GM19240 (cell line): ENCODE measurements at regions not wholly inside any gene's neighbourhood (a gene's known extent, or its start where the extent isn't known, plus 50 kb on each side); places are given as distances from the start of the nearest gene placed in this dataset.

Experiments
- DNase-seq: peaks from one replicate; pipeline ENCODE4 v3.0.0; 2011; ENCODE audit warnings: low spot score; ENCODE audit not compliant: insufficient read length

- DNase-seq: no peak
Observed at GRCh38 chr2:176642074-176642473, 372.8 kb downstream of the MTX2 start.

- DNase-seq: no peak
Observed at GRCh38 chr2:176643646-176644045, 374.4 kb downstream of the MTX2 start.

GRCh38 chr2:176645494-176645893, 376.3 kb downstream of the MTX2 start:
- no peak for DNase-seq

- no peak for DNase-seq
Observed at GRCh38 chr2:176646033-176646615, 376.9 kb downstream of the MTX2 start.

GRCh38 chr2:176647325-176648165, 378.3 kb downstream of the MTX2 start:
- DNase-seq: no peak

- DNase-seq: no peak
Observed at GRCh38 chr2:176648700-176649297, 379.6 kb downstream of the MTX2 start.

GRCh38 chr2:176650104-176650837, 381.0 kb downstream of the MTX2 start:
- DNase-seq: no peak

GRCh38 chr2:176650838-176651555, 381.8 kb downstream of the MTX2 start:
- no peak for DNase-seq

GRCh38 chr2:176652300-176653182, 383.3 kb downstream of the MTX2 start:
- no peak for DNase-seq

DNA sequence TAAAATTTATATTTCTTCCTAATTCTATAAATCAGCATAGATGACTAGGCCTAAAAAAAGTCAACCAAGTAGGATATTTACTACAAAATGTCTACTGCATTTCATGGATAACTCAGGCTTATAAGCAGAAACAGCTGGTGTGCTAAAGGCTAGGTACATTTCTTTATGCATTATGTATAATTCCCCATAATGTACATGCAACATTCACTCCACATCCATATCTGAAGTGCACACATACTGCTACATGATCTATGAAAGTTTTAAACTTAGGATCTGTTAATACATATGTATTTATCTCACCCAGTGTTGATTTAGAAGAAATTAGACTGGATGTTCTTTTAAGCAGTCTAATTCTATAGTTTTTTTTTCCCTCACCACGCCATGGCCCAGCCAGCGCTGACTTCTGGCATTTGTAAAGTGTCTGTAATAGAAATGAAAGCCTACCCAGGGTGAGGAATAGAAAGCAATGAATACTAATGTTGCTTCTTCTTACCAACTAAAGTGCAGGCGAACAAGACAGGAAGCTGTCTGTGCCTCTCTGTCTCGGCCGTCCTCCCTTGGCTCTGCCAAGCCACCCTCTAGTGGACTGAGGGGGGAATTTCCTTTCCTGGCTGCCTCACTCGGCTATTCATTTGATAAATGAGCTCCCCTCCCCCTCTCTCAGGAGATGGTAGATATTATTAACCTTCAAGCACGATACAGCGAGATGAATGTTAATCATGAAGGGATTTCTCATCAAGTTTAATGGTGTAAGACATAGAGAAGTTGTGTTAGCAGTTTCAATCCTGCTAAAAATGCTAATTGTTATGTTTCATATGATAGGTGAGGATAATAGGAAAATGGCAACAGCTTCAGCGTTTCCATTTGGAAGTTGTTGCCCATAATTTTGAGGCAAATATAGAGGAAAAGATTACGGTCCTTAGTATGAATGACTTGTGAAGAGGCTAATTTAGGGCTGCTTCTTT, 384.5 kb downstream of the MTX2 start:
- peak; percentile 20 for DNase-seq

DNA sequence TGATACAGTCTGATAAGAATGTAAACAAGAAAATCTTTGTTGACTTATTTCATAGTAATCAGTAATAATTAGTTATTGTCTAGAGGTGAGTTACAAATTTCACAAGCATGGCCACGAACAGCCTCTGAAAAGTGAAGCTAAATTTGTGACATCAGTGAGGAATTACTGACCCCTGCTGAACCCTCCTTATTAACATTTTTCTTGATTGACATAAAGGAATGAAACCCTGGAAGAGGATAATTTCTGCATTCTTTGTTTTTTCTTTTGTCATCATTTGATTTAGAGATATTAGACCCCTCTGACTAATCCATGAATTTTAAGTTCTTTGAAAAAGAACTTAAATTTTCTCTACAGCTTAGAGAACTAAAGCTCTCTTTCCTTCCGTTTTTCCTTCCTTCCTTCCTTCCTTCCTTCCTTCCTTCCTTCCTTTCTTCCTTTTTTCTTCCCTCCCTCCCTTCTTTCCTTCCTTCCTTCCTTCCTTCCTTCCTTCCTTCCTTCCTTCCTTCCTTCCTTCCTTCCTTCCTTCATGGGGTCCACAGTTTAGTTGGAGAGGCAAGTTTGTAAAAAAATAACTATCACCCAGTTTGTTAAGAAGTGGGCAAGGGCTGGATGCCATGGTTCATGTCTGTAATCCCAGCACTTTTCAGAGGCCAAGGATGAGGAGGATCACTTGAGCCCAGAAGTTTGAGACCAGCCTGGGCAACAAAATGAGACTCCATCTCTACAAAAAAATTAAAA, 387.0 kb downstream of the MTX2 start:
- no peak for DNase-seq

- no peak for DNase-seq
Observed at GRCh38 chr2:176656776-176657140, 387.5 kb downstream of the MTX2 start.

DNA sequence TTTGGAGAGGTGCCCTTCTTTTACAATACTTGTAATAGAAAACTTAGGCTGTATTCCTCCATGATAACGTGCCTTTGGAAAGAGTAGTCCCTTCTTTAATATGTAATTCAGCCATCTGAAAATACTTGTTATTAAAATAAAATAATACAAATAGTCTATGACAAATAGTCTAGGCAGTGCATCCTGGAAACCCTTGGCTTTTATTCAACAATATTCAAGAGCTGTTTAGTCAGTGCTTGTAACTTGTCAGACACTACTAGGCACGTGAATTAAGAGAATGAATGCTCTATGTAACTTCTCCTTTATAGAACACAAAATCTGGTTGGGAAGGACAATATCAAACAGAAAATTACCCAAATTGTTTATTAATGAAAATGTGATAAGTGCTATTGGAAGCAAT, 388.2 kb downstream of the MTX2 start:
- DNase-seq: no peak

DNA sequence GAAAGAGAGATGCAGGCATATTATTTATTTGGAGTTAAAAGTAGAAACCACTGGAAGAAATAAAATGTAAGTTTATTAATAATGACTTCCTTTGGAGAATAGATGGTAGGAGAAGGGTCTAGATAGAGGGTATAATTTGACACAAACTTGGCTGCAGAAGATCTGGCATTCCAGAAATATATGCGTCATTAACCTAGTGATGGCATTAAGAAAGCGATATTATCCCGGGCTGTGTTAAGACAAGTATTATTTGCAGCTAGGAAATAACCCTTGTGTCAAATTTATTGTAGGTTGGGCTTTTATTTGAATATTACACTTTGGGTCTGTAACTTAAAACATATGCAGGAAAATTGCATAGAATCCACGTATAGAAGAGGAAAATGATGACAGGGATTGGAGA, 389.5 kb downstream of the MTX2 start:
- DNase-seq: no peak

- no peak for DNase-seq
Observed at GRCh38 chr2:176662753-176663152, 393.5 kb downstream of the MTX2 start.

DNA sequence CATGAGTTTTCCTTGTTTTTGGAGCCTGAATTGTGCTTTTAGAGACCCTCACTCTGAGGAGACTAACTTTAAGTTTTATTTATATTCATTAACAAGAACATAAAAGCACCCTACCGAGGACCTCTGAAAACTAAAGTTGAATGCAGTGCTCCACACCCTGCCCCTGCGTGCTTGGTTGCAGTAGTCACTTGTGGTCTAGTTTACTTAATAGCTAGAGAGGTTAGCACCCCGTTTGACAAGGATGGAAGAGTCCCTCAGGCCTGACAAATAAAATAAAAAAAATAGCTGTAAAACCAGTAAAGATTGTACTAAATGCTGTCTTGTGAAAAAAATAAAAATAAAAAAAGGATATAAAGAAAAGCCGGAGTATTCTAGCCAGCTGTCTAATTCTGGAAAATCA, 395.2 kb downstream of the MTX2 start:
- DNase-seq: no peak

- DNase-seq: no peak
Observed at GRCh38 chr2:176665086-176665485, 395.8 kb downstream of the MTX2 start.

DNA sequence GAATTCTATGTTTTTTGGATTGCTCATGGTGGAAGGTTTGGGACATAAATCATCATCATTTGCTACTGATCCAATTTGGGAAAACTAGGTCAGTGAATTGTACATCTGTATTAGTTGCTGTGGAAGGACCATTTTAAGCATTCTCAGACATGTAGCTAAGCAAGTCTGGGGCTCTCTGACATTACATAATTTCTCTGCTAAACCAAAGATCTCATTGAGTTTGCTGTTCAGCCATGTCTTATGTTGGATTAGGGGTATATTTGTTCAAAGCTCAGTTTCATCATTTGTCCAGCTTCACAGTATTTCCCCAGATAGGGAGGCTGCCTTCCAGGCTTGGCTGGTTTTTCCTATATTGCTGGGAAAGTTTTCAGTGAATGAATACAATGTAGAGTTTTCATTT, 399.7 kb downstream of the MTX2 start:
- DNase-seq: no peak
